H1 (cell line): ENCODE measurements at regions not wholly inside any gene's neighbourhood (a gene's known extent, or its start where the extent isn't known, plus 50 kb on each side); places are given as distances from the start of the nearest gene placed in this dataset.

Experiments used
- CTCF ChIA-PET: fragments of 300-600 bp; sonication (Branson Sonifier 250); formaldehyde crosslinking; loops from one replicate; lab custom pipeline; 2021; ENCODE audit not compliant: partially characterized antibody; lab: Charles Lee
- POLR2A ChIA-PET: fragments of 300-600 bp; sonication (Branson Sonifier 250); formaldehyde crosslinking; loops from one replicate; lab custom pipeline; 2021; ENCODE audit warnings: inconsistent platforms; ENCODE audit not compliant: partially characterized antibody; lab: Charles Lee
- DNase-seq, 2 experiments: peaks; one replicate each; pipeline versions ENCODE4 v3.0.0 to v3.0.0-alpha.2; 2010 to 2022; ENCODE audit warnings: low spot score in 2 of 2, low read depth in 1 of 2, mixed read lengths in 1 of 2
- FAIRE-seq: peaks from 2 replicates; lab custom pipeline; 2011; peaks lifted over from hg19 to GRCh38; lab: Jason Lieb, UNC
- H2AFZ ChIP-seq: 2 replicates; pipeline ENCODE4 v1.8.1; 2012; ENCODE audit warnings: low read length, inconsistent platforms
- H2AK5ac ChIP-seq: 2 replicates; pipeline ENCODE4 v1.6.1; 2013; ENCODE audit warnings: low read depth, low read length
- H2BK120ac ChIP-seq: replicated peaks from 2 replicates; pipeline ENCODE3; 2013; ENCODE audit warnings: low read depth, low read length, inconsistent platforms
- H2BK12ac ChIP-seq: 2 replicates; pipeline ENCODE4 v1.6.1; 2013; ENCODE audit warnings: low read depth, low read length
- H2BK15ac ChIP-seq: 2 replicates; pipeline ENCODE4 v1.6.1; 2013; ENCODE audit warnings: low read length
- H2BK20ac ChIP-seq: 2 replicates; pipeline ENCODE4 v1.6.1; 2013; ENCODE audit warnings: low read length
- H2BK5ac ChIP-seq: 2 replicates; pipeline ENCODE4 v1.6.1; 2013; ENCODE audit warnings: low read depth, low read length
- H3K14ac ChIP-seq: 2 replicates; pipeline ENCODE4 v1.6.1; 2013; ENCODE audit warnings: inconsistent platforms; ENCODE audit not compliant: insufficient read length
- H3K18ac ChIP-seq: 2 replicates; pipeline ENCODE4 v1.6.1; 2013; ENCODE audit warnings: low read length; ENCODE audit errors: extremely low read depth
- H3K23ac ChIP-seq: 2 replicates; pipeline ENCODE4 v1.6.1; 2013; ENCODE audit warnings: inconsistent platforms; ENCODE audit not compliant: insufficient read length
- H3K23me2 ChIP-seq: 2 replicates; pipeline ENCODE4 v1.6.1; 2013; ENCODE audit warnings: low read depth, low read length
- H3K27ac ChIP-seq: 2 replicates; pipeline ENCODE4 v1.6.1; 2011; ENCODE audit warnings: low read depth, low read length, inconsistent platforms
- H3K27me3 ChIP-seq, 4 experiments: replicated peaks in 1 of 4; 1 replicate in 1 of 4; 2 replicates in 3 of 4; pipeline versions ENCODE4 v1.6.1 to v1.8.1; 2011 to 2013; ENCODE audit warnings: low read length in 3 of 4, mild to moderate bottlenecking in 3 of 4, inconsistent platforms in 2 of 4, mixed read lengths in 2 of 4, moderate library complexity in 1 of 4; ENCODE audit not compliant: control insufficient read depth in 3 of 4, insufficient read depth in 3 of 4; ENCODE audit errors: extremely low read depth in 1 of 4
- H3K36me3 ChIP-seq, 4 experiments: 2 replicates each; pipeline versions ENCODE4 v1.6.1 to v1.8.1; 2011 to 2013; ENCODE audit warnings: mild to moderate bottlenecking in 4 of 4, low read length in 3 of 4, moderate library complexity in 2 of 4, control low read depth in 1 of 4, inconsistent platforms in 1 of 4; ENCODE audit not compliant: insufficient read depth in 4 of 4, control insufficient read depth in 2 of 4
- H3K4ac ChIP-seq: replicated peaks from 2 replicates; pipeline ENCODE3; 2013; ENCODE audit warnings: low read length, low read depth, mixed read lengths, inconsistent platforms; ENCODE audit not compliant: insufficient read length
- H3K4me1 ChIP-seq, 4 experiments: replicated peaks in 1 of 4; 1 replicate in 1 of 4; 2 replicates in 3 of 4; pipeline versions ENCODE4 v1.6.1 to v1.8.1; 2011 to 2013; ENCODE audit warnings: low read length in 3 of 4, inconsistent platforms in 2 of 4, mixed read lengths in 1 of 4; ENCODE audit not compliant: insufficient read depth in 4 of 4, control insufficient read depth in 3 of 4
- H3K4me2 ChIP-seq, 2 experiments: 2 replicates each; pipeline versions ENCODE4 v1.6.1 to v1.8.1; 2011 to 2013; ENCODE audit warnings: low read depth in 2 of 2, low read length in 2 of 2, control low read depth in 1 of 2, inconsistent platforms in 1 of 2, mild to moderate bottlenecking in 1 of 2; ENCODE audit not compliant: insufficient read depth in 1 of 2
- H3K4me3 ChIP-seq, 4 experiments: fragments of 200-600, 300-600 bp in 1 of 4; sonication (generic), shearing (Covaris generic), sonication (Bioruptor Twin) in 1 of 4; 2 replicates each; pipeline versions ENCODE4 v1.5.1 to v1.8.1; 2011 to 2016; ENCODE audit warnings: low read length in 4 of 4, low read depth in 3 of 4, control low read depth in 2 of 4, inconsistent platforms in 2 of 4, mild to moderate bottlenecking in 2 of 4, mixed read lengths in 1 of 4, moderate library complexity in 1 of 4; ENCODE audit not compliant: insufficient read depth in 2 of 4; ENCODE audit errors: extremely low read depth in 1 of 4
- H3K56ac ChIP-seq: replicated peaks from 2 replicates; pipeline ENCODE3; 2013; ENCODE audit warnings: low read depth, mild to moderate bottlenecking, mixed read lengths, low read length, inconsistent platforms; ENCODE audit not compliant: insufficient read length
- H3K79me1 ChIP-seq: 2 replicates; pipeline ENCODE4 v1.6.1; 2013; ENCODE audit warnings: low read depth, low read length, control low read depth
- H3K79me2 ChIP-seq, 2 experiments: 2 replicates each; pipeline versions ENCODE4 v1.6.1 to v1.8.1; 2012 to 2013; ENCODE audit warnings: low read length in 2 of 2, mild to moderate bottlenecking in 2 of 2, inconsistent platforms in 1 of 2; ENCODE audit not compliant: insufficient read depth in 2 of 2, control insufficient read depth in 1 of 2
- H3K9ac ChIP-seq, 4 experiments: replicated peaks in 1 of 4; 1 replicate in 1 of 4; 2 replicates in 3 of 4; pipeline versions ENCODE4 v1.6.1 to v1.8.1; 2011 to 2013; ENCODE audit warnings: low read depth in 3 of 4, low read length in 3 of 4, control low read depth in 2 of 4, mild to moderate bottlenecking in 2 of 4, moderate library complexity in 2 of 4, inconsistent platforms in 1 of 4; ENCODE audit errors: extremely low read depth in 1 of 4
- H3K9me3 ChIP-seq, 2 experiments: 2 replicates each; pipeline versions ENCODE4 v1.6.1 to v1.8.1; 2012 to 2013; ENCODE audit warnings: mild to moderate bottlenecking in 2 of 2, moderate library complexity in 2 of 2, control low read depth in 1 of 2, inconsistent platforms in 1 of 2, low read depth in 1 of 2, low read length in 1 of 2, mixed read lengths in 1 of 2; ENCODE audit not compliant: insufficient read depth in 2 of 2
- H4K20me1 ChIP-seq, 2 experiments: replicated peaks in 1 of 2; 2 replicates each; pipeline versions ENCODE3 to v1.8.1; 2011 to 2013; ENCODE audit warnings: inconsistent platforms in 2 of 2, low read length in 2 of 2, mild to moderate bottlenecking in 1 of 2; ENCODE audit not compliant: insufficient read depth in 2 of 2, control insufficient read depth in 1 of 2
- H4K5ac ChIP-seq: 2 replicates; pipeline ENCODE4 v1.6.1; 2013; ENCODE audit warnings: low read length, low read depth, mixed read lengths, inconsistent platforms; ENCODE audit not compliant: insufficient read length
- H4K8ac ChIP-seq: 2 replicates; pipeline ENCODE4 v1.8.0; 2013; ENCODE audit warnings: mild to moderate bottlenecking, moderate library complexity, low read length, inconsistent platforms; ENCODE audit not compliant: insufficient read depth; ENCODE audit errors: extremely low read depth
- H4K91ac ChIP-seq: replicated peaks from 2 replicates; pipeline ENCODE3; 2013; ENCODE audit warnings: low read length, mixed read lengths, inconsistent platforms; ENCODE audit not compliant: insufficient read length
- CBX8 ChIP-seq: fragments of 300-800, 300-1000 bp; sonication (generic); IDR thresholded peaks from 2 replicates; pipeline ENCODE4 v1.7.1; 2016; ENCODE audit warnings: low read depth, low read length, borderline replicate concordance
- KDM1A ChIP-seq: fragments of 200-600, 300-600 bp; sonication (generic); IDR thresholded peaks from 2 replicates; pipeline ENCODE4 v1.7.1; 2016; ENCODE audit warnings: mild to moderate bottlenecking, low read length, borderline replicate concordance
- PHF8 ChIP-seq: fragments of 200-600 bp; sonication (generic); conservative IDR thresholded peaks from 2 replicates; pipeline ENCODE4 v1.7.1; 2012; ENCODE audit warnings: low read depth, mild to moderate bottlenecking, inconsistent platforms, low read length, moderate library complexity
- POLR2A ChIP-seq, 2 experiments: IDR thresholded peaks; 1 replicate in 1 of 2; 2 replicates in 1 of 2; pipeline ENCODE4 v1.6.1; 2011; ENCODE audit warnings: low read depth in 2 of 2, low read length in 2 of 2, mild to moderate bottlenecking in 2 of 2; ENCODE audit errors: control extremely low read depth in 1 of 2
- SP1 ChIP-seq: IDR thresholded peaks from 2 replicates; pipeline ENCODE4 v1.6.1; 2011; ENCODE audit warnings: low read depth, low read length
- SRF ChIP-seq: IDR thresholded peaks from 2 replicates; pipeline ENCODE4 v1.6.1; 2011; ENCODE audit warnings: mild to moderate bottlenecking, low read depth, low read length, moderate library complexity
- TAF7 ChIP-seq: optimal IDR thresholded peaks from 2 replicates; pipeline ENCODE3; 2011; ENCODE audit warnings: low read depth, mild to moderate bottlenecking, inconsistent platforms, low read length, moderate library complexity, borderline replicate concordance
- WGBS, 2 experiments: shearing (Covaris generic) in 1 of 2; methylation state at CpG; one replicate each; pipeline versions ENCODE4 v1.1.6 to v1.1.7; 2013 to 2015; ENCODE audit warnings: low lambda C conversion rate in 2 of 2, mixed read lengths in 2 of 2, inconsistent platforms in 1 of 2, low coverage in 1 of 2, missing lambda C conversion rate in 1 of 2; ENCODE audit not compliant: insufficient replicate concordance in 2 of 2, insufficient coverage in 1 of 2, insufficient read length in 1 of 2; ENCODE audit errors: extremely low coverage in 1 of 2, missing lambda C conversion rate in 1 of 2; 5-methylcytosine and 5-hydroxymethylcytosine counted together

GRCh38 chr10:62684911-62685310 lies 119.6 kb upstream of the ADO start:
- Histone ChIP-seq H3K14ac (no peak overlapping the region), H4K91ac (no peak overlapping the region), H3K56ac (no peak overlapping the region), H4K8ac (no peak overlapping the region), H3K4me2 (no peak overlapping the region), H4K20me1 (no peaks in the 10 kb centered on the region), H2BK12ac (no peak overlapping the region), H3K4me1 (no peaks in the 10 kb centered on the region; a peak in 1 of 7 replicates), H3K36me3 (no peaks in the 10 kb centered on the region), H3K79me1 (no peaks in the 10 kb centered on the region), H3K9ac (no peak overlapping the region), H2BK20ac (no peak overlapping the region), H2BK15ac (no peak overlapping the region), H3K27me3 (no peaks in the 10 kb centered on the region), H3K9me3 (no peaks in the 10 kb centered on the region), H3K23ac (no peak overlapping the region), H3K4ac (no peak overlapping the region), H2BK120ac (no peak overlapping the region), H2AFZ (no peak overlapping the region), H3K18ac (no peak overlapping the region), H2AK5ac (no peak overlapping the region), H3K79me2 (no peaks in the 10 kb centered on the region), H2BK5ac (no peak overlapping the region), H3K27ac (no peak overlapping the region), H4K5ac (no peak overlapping the region), H3K4me3 (no peak overlapping the region), H3K23me2 (no peaks in the 10 kb centered on the region)
- FAIRE-seq (no peak), DNase-seq (no peak)
- 96% methylated on average over 5 of the region's 5 CpGs; no CpG with 5 or more reads in 1 of the 2 experiments for WGBS, 2 experiments
- CTCF ChIA-PET, result interaction anchor here (1.3 to 3.0 kb wide), 4 partner anchors 12 to 75 kb away, joined by 3 to 12 read pairs (median 5); no protein-coding TSS in a partner anchor
- TF ChIP-seq TAF7, result no peak
- no peak for TF ChIP-seq SP1
- no peak for TF ChIP-seq POLR2A (IDR thresholded peaks at IDR 0.05; ENCODE audit: control extremely low read depth in 1 of 2, low read depth in 2 of 2, low read length in 2 of 2)
- no peak for TF ChIP-seq SRF
- TF ChIP-seq PHF8, result no peak
- TF ChIP-seq KDM1A, result no peak
- no peak for TF ChIP-seq CBX8
- POLR2A ChIA-PET, result interaction anchor here (1.3 kb wide), 1 partner anchor 119 kb away, joined by 3 read pairs; the partner anchor contains the start of gene ADO
